ENCODE measurements at regions not wholly inside any gene's neighbourhood (a gene's known extent, or its start where the extent isn't known, plus 50 kb on each side); places are given as distances from the start of the nearest gene placed in this dataset.

DNA sequence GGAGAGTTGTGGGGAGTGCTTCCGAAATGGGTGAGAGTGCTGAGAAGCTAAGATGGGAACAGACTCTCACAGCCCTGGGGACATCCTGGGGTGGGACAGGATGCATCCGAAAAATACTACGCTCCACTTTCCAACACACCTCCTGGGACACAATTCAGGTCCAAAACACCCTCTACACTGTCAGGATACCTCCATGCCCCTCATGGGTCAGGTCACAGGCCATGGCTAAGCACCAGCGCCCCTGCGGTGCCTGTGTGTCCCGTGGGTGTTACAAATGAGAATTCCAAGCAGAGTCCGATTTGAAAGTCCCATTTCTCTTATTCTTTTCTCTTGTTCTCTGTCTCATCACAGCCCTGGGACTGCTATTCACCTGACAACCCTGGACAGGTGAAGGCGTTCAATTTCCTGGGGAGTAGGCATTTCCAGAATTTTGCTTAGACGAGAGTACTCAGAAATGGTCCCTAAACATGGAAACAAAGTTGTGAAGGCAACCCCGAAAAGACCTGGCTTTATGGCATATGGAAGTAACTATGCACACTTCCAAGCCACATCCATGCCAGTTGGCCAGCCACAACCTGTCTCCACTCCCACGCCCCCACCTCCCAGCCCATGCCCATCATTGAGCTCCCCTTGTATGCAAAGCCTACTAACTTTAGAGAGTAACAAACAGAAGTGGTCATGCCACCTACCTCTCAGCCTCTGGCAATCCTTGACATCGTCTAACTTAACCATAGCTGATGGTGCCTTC is 87.9 kb upstream of the ZNF507 start:
- TF ChIP-seq, protein P1, sequence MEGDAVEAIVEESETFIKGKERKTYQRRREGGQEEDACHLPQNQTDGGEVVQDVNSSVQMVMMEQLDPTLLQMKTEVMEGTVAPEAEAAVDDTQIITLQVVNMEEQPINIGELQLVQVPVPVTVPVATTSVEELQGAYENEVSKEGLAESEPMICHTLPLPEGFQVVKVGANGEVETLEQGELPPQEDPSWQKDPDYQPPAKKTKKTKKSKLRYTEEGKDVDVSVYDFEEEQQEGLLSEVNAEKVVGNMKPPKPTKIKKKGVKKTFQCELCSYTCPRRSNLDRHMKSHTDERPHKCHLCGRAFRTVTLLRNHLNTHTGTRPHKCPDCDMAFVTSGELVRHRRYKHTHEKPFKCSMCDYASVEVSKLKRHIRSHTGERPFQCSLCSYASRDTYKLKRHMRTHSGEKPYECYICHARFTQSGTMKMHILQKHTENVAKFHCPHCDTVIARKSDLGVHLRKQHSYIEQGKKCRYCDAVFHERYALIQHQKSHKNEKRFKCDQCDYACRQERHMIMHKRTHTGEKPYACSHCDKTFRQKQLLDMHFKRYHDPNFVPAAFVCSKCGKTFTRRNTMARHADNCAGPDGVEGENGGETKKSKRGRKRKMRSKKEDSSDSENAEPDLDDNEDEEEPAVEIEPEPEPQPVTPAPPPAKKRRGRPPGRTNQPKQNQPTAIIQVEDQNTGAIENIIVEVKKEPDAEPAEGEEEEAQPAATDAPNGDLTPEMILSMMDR (conservative IDR thresholded peaks at IDR 0.05; ENCODE audit: control insufficient read depth, insufficient read depth, low read depth, low read length), result no peak
- DNase-seq (ENCODE audit: low read depth), result no peak
- no peak overlapping the region for H3K4me3 ChIP-seq (ENCODE audit: control insufficient read depth, low read depth, low read length)

- no peak overlapping the region for H3K4me3 ChIP-seq (ENCODE audit: control insufficient read depth, low read depth, low read length)
- no peak for DNase-seq (ENCODE audit: low read depth)
- TF ChIP-seq, protein P1 (conservative IDR thresholded peaks at IDR 0.05; ENCODE audit: control insufficient read depth, insufficient read depth, low read depth, low read length), result no peak
Measured at GRCh38 chr19:32258167-32258566, 87.2 kb upstream of the ZNF507 start.

- no peak overlapping the region for H3K4me3 ChIP-seq (ENCODE audit: control insufficient read depth, low read depth, low read length)
- no peak for DNase-seq (ENCODE audit: low read depth)
- TF ChIP-seq, protein P1 (conservative IDR thresholded peaks at IDR 0.05; ENCODE audit: control insufficient read depth, insufficient read depth, low read depth, low read length), result no peak
Measured at GRCh38 chr19:32264568-32264967, 80.8 kb upstream of the ZNF507 start.

GRCh38 chr19:32265995-32266394 is 79.4 kb upstream of the ZNF507 start:
- no peak overlapping the region for H3K4me3 ChIP-seq (ENCODE audit: control insufficient read depth, low read depth, low read length)
- TF ChIP-seq, protein P1 (conservative IDR thresholded peaks at IDR 0.05; ENCODE audit: control insufficient read depth, insufficient read depth, low read depth, low read length), result no peak
- no peak for DNase-seq (ENCODE audit: low read depth)

DNA sequence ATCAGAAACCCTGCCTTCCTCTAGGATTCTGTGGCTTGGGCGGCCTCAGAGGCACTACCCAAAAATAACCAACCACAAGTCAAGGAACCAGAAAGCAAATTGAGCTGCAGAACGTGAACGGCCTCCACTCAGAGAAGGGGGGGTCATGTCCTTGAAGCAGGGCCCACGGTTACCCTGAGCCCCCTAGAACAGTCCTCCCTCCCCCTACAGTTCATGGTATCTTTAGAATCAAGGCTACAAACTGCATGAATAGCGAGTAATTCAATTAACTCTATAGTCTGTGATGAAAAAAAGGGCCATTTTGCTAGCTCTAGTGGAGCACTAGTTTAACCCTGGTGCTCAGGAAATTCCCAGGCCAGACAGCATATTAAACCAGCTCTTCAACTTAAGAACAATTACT is 79.0 kb upstream of the ZNF507 start:
- H3K4me3 ChIP-seq (ENCODE audit: control insufficient read depth, low read depth, low read length), result no peak overlapping the region
- TF ChIP-seq, protein P1 (conservative IDR thresholded peaks at IDR 0.05; ENCODE audit: control insufficient read depth, insufficient read depth, low read depth, low read length), result no peak
- DNase-seq (ENCODE audit: low read depth), result no peak

- TF ChIP-seq, protein P1 (conservative IDR thresholded peaks at IDR 0.05; ENCODE audit: control insufficient read depth, insufficient read depth, low read depth, low read length), result no peak
- H3K4me3 ChIP-seq (ENCODE audit: control insufficient read depth, low read depth, low read length), result no peak overlapping the region
- DNase-seq (ENCODE audit: low read depth), result no peak
Measured at GRCh38 chr19:32268381-32268780, 77.0 kb upstream of the ZNF507 start.

All from fibroblast of mammary gland (primary cell).